ENCODE measurements at regions not wholly inside any gene's neighbourhood (a gene's known extent, or its start where the extent isn't known, plus 50 kb on each side); places are given as distances from the start of the nearest gene placed in this dataset.
"Not testable (repeated sequence)": the region's sequence is repeated elsewhere in the genome, so short reads cannot be mapped to it uniquely, and the experiment has no call there.

GRCh38 chr14:104230946-104231345 is 92.6 kb downstream of the KIF26A start:
- no peak overlapping the region for H3K4me3 ChIP-seq (ENCODE audit: low read length)
- DNase-seq (ENCODE audit: low read depth, low spot score): no peak

GRCh38 chr14:104232070-104232484 is 93.7 kb downstream of the KIF26A start:
- no peak for DNase-seq (ENCODE audit: low read depth, low spot score)
- H3K4me3 ChIP-seq (ENCODE audit: low read length): no peak overlapping the region

GRCh38 chr14:104234007-104234786 is 95.8 kb downstream of the KIF26A start:
- H3K4me3 ChIP-seq (ENCODE audit: low read length); DNase-seq (ENCODE audit: low read depth, low spot score): not testable (repeated sequence)

- no peak overlapping the region for H3K4me3 ChIP-seq (ENCODE audit: low read length)
- DNase-seq (ENCODE audit: low read depth, low spot score): no peak
Observed at GRCh38 chr14:104235686-104236085, 97.3 kb downstream of the KIF26A start.

- H3K4me3 ChIP-seq (ENCODE audit: low read length): no peak overlapping the region
- DNase-seq (ENCODE audit: low read depth, low spot score): no peak
Observed at GRCh38 chr14:104237651-104238423, 99.5 kb downstream of the KIF26A start.

GRCh38 chr14:104238424-104239184 is 100.2 kb downstream of the KIF26A start:
- H3K4me3 ChIP-seq (ENCODE audit: low read length): no peak overlapping the region
- DNase-seq (ENCODE audit: low read depth, low spot score): no peak

- no peak for DNase-seq (ENCODE audit: low read depth, low spot score)
- no peak overlapping the region for H3K4me3 ChIP-seq (ENCODE audit: low read length)
Observed at GRCh38 chr14:104239185-104239775, 100.9 kb downstream of the KIF26A start.

GRCh38 chr14:104239861-104240301 is 101.5 kb downstream of the KIF26A start:
- no peak overlapping the region for H3K4me3 ChIP-seq (ENCODE audit: low read length)
- no peak for DNase-seq (ENCODE audit: low read depth, low spot score)

GRCh38 chr14:104240434-104241157 is 102.2 kb downstream of the KIF26A start:
- peak; percentile 4 for DNase-seq (ENCODE audit: low read depth, low spot score)

GRCh38 chr14:104243200-104243599 is 104.8 kb downstream of the KIF26A start:
- no peak for DNase-seq (ENCODE audit: low read depth, low spot score)
- H3K4me3 ChIP-seq (ENCODE audit: low read length): no peak overlapping the region

More at GRCh38 chr14:104240434-104241157, 102.2 kb downstream of the KIF26A start:
- H3K4me3 ChIP-seq (ENCODE audit: low read length): no peak overlapping the region

- DNase-seq (ENCODE audit: low read depth, low spot score): no peak
- H3K4me3 ChIP-seq (ENCODE audit: low read length): no peak overlapping the region
Observed at GRCh38 chr14:104244221-104245011, 106.0 kb downstream of the KIF26A start.

- no peak for DNase-seq (ENCODE audit: low read depth, low spot score)
- no peak overlapping the region for H3K4me3 ChIP-seq (ENCODE audit: low read length)
Observed at GRCh38 chr14:104245075-104245474, 106.7 kb downstream of the KIF26A start.

GRCh38 chr14:104245723-104246122 is 107.3 kb downstream of the KIF26A start:
- DNase-seq (ENCODE audit: low read depth, low spot score): no peak
- no peak overlapping the region for H3K4me3 ChIP-seq (ENCODE audit: low read length)

- H3K4me3 ChIP-seq (ENCODE audit: low read length): no peak overlapping the region
- no peak for DNase-seq (ENCODE audit: low read depth, low spot score)
Observed at GRCh38 chr14:104246401-104247335, 108.3 kb downstream of the KIF26A start.

- no peak overlapping the region for H3K4me3 ChIP-seq (ENCODE audit: low read length)
- DNase-seq (ENCODE audit: low read depth, low spot score): no peak
Observed at GRCh38 chr14:104247336-104248202, 109.2 kb downstream of the KIF26A start.
